PFSK-1 (cell line): ENCODE measurements at regions not wholly inside any gene's neighbourhood (a gene's known extent, or its start where the extent isn't known, plus 50 kb on each side); places are given as distances from the start of the nearest gene placed in this dataset.

Experiments used
- FOXP2 ChIP-seq: optimal IDR thresholded peaks from 2 replicates; pipeline ENCODE3; 2011; ENCODE audit warnings: borderline replicate concordance, control low read depth, inconsistent platforms; ENCODE audit not compliant: insufficient read depth; ENCODE audit errors: extremely low read length, extremely low read depth
- POLR2AphosphoS5 ChIP-seq: IDR thresholded peaks from 2 replicates; pipeline ENCODE4 v1.6.1; 2012; ENCODE audit warnings: low read depth, mild to moderate bottlenecking, control low read depth, low read length, moderate library complexity
- SIN3A ChIP-seq: IDR thresholded peaks from 2 replicates; pipeline ENCODE4 v1.6.1; 2012; ENCODE audit warnings: mild to moderate bottlenecking, low read length, moderate library complexity, borderline replicate concordance; ENCODE audit not compliant: insufficient read depth
- TAF1 ChIP-seq: IDR thresholded peaks from 2 replicates; pipeline ENCODE4 v1.6.1; 2012; ENCODE audit warnings: low read length, control low read depth, borderline replicate concordance; ENCODE audit not compliant: insufficient read depth
- TF ChIP-seq, protein P1 (sequence below), 2 experiments: IDR thresholded peaks; 2 replicates each; pipeline versions ENCODE4 v1.6.1 to v1.8.0; 2011 to 2012; ENCODE audit warnings: low read depth in 2 of 2, low read length in 2 of 2, control low read depth in 1 of 2, inconsistent platforms in 1 of 2, mild to moderate bottlenecking in 1 of 2, moderate library complexity in 1 of 2; ENCODE audit not compliant: insufficient read depth in 1 of 2

DNA sequence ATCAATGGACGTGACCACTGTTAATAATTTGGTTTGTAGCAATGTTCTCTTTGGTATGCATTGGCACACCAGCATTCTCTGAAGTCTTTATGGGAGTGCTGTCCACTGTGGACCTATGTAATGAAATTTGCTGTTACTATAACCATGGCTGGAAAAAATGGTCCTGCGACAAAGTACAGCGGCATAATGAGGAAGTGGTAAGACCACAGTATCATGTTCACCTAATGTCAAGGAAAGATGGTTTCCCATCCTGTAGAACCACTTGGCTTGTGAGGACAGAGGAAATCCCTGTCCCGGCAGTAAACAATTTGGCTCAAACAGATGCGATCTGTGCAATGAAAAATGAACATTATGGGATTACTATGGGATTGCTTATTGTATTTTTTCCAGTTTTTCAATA, 173.9 kb upstream of the IVNS1ABP start:
- TF ChIP-seq TAF1 (no peak), FOXP2 (no peak), SIN3A (no peak), POLR2AphosphoS5 (no peak)
- TF ChIP-seq, protein P1, sequence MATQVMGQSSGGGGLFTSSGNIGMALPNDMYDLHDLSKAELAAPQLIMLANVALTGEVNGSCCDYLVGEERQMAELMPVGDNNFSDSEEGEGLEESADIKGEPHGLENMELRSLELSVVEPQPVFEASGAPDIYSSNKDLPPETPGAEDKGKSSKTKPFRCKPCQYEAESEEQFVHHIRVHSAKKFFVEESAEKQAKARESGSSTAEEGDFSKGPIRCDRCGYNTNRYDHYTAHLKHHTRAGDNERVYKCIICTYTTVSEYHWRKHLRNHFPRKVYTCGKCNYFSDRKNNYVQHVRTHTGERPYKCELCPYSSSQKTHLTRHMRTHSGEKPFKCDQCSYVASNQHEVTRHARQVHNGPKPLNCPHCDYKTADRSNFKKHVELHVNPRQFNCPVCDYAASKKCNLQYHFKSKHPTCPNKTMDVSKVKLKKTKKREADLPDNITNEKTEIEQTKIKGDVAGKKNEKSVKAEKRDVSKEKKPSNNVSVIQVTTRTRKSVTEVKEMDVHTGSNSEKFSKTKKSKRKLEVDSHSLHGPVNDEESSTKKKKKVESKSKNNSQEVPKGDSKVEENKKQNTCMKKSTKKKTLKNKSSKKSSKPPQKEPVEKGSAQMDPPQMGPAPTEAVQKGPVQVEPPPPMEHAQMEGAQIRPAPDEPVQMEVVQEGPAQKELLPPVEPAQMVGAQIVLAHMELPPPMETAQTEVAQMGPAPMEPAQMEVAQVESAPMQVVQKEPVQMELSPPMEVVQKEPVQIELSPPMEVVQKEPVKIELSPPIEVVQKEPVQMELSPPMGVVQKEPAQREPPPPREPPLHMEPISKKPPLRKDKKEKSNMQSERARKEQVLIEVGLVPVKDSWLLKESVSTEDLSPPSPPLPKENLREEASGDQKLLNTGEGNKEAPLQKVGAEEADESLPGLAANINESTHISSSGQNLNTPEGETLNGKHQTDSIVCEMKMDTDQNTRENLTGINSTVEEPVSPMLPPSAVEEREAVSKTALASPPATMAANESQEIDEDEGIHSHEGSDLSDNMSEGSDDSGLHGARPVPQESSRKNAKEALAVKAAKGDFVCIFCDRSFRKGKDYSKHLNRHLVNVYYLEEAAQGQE (IDR thresholded peaks at IDR 0.05; ENCODE audit: insufficient read depth in 1 of 2, low read depth in 2 of 2, low read length in 2 of 2) = no peak

DNA sequence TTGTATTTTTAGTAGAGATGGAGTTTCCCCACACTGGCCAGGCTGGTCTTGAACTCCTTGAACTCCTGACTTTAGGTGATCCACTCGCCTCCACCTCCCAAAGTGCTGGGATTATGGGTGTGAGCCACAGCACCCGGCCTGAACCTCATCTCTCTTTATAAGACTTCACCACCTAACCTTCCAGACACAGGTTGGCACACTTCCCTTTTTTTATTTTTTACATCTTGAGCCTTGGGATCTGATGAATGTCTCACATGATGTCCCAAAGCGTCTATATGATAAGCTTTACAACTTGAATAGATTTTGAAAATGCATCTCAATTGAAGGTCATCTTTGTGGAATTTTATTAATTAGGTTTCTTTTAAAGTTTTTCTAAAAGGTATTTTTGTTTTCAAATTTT, 172.4 kb upstream of the IVNS1ABP start:
- TF ChIP-seq POLR2AphosphoS5 (no peak), TAF1 (no peak), FOXP2 (no peak), SIN3A (no peak)
- TF ChIP-seq, protein P1 (IDR thresholded peaks at IDR 0.05; ENCODE audit: insufficient read depth in 1 of 2, low read depth in 2 of 2, low read length in 2 of 2) = no peak

DNA sequence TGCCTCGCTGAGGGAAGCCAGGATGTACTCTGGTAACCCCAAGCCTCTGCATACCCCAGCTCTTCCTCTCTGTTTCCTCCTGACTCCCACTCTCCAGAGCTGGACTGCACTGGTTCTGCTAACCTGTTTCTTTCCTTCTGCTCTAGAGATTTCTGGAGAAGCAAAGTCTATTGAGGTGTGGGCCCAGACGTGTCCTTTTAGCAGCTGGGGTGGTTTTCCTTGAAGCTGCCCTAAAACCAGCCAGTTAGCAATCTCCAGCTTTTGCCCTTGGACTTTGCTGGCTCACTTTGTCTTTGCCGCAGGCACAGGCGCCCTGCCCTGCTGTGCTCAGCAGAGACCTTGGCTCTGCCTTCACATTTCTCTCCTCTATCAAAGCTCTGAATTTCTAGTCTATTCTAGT, 171.8 kb upstream of the IVNS1ABP start:
- TF ChIP-seq, protein P1 (IDR thresholded peaks at IDR 0.05; ENCODE audit: insufficient read depth in 1 of 2, low read depth in 2 of 2, low read length in 2 of 2) = no peak
- no peak for TF ChIP-seq POLR2AphosphoS5
- TF ChIP-seq FOXP2 = no peak
- no peak for TF ChIP-seq SIN3A

DNA sequence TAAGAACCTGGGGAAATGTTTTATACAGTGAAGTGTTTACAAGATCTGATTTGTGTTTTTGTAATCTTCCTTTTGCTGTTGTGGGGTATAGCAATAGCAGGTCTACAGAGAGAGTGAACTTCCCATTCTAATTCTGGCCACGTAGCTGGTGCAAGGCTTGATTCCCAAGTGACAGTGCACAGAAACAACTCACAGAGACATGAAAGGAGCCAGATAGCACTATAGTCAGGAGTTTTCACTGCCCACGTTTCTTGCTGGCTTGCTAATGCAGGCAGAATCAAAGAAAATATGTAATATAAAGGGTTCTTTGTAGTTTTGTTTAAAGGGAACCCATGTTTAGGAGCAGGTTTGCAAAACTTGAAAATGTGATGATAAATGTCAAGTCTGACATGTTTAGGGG, 170.9 kb upstream of the IVNS1ABP start:
- TF ChIP-seq, protein P1 (IDR thresholded peaks at IDR 0.05; ENCODE audit: insufficient read depth in 1 of 2, low read depth in 2 of 2, low read length in 2 of 2) = no peak
- TF ChIP-seq FOXP2 (no peak), TAF1 (no peak), SIN3A (no peak), POLR2AphosphoS5 (no peak)

DNA sequence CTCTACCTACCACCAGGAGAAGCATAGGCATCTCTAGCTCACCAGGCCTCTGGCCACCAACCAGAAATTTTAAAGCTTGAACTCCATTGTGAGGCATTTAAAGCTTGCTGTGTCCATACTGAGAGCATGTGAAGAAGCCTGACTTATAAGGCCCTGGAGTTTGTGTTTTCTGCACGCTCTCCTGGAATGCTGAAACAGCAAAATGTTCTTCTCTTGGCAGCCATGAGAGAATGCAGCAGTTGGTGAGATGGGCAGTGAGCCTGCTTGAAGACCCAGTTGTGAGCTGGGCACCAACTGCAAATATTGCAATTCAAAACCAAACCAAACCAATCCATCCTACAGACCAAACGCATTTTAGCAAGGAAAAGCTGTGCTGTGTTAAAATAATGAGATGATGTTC, 170.0 kb upstream of the IVNS1ABP start:
- TF ChIP-seq SIN3A (no peak), FOXP2 (no peak), POLR2AphosphoS5 (no peak), TAF1 (no peak)
- TF ChIP-seq, protein P1 (IDR thresholded peaks at IDR 0.05; ENCODE audit: insufficient read depth in 1 of 2, low read depth in 2 of 2, low read length in 2 of 2) = no peak
